HG03135 (cell line): ENCODE measurements at regions not wholly inside any gene's neighbourhood (a gene's known extent, or its start where the extent isn't known, plus 50 kb on each side); places are given as distances from the start of the nearest gene placed in this dataset.
A peak's percentile ranks its signal among the peaks of the same experiment; 100 is the strongest.
"Not testable (repeated sequence)": the region's sequence is repeated elsewhere in the genome, so short reads cannot be mapped to it uniquely, and the experiment has no call there.

Source experiments
- ATAC-seq: cut with Tn5 transposase; IDR thresholded peaks from one replicate; pipeline ENCODE4 v1.9.1; 2021; ENCODE audit warnings: mild to moderate bottlenecking, moderate library complexity; ENCODE audit not compliant: unreplicated experiment

- no peak for ATAC-seq
Measured at GRCh38 chr12:63508543-63508942, 159.8 kb downstream of the DPY19L2 start.

GRCh38 chr12:63499567-63499966 is 168.7 kb downstream of the DPY19L2 start:
- ATAC-seq = no peak

GRCh38 chr12:63498239-63498638 is 170.1 kb downstream of the DPY19L2 start:
- no peak for ATAC-seq

GRCh38 chr12:63496654-63497053 is 171.6 kb downstream of the DPY19L2 start:
- ATAC-seq = no peak

- ATAC-seq = no peak
Measured at GRCh38 chr12:63495974-63496373, 172.3 kb downstream of the DPY19L2 start.

GRCh38 chr12:63493357-63493756 is 174.9 kb downstream of the DPY19L2 start:
- ATAC-seq = not testable (repeated sequence)

- no peak for ATAC-seq
Measured at GRCh38 chr12:63480186-63480585, 188.1 kb downstream of the DPY19L2 start.

GRCh38 chr12:63470161-63470560 is 198.1 kb downstream of the DPY19L2 start:
- ATAC-seq = no peak

GRCh38 chr12:63467951-63468350 is 200.3 kb downstream of the DPY19L2 start:
- ATAC-seq = no peak

- no peak for ATAC-seq
Measured at GRCh38 chr12:63457857-63458256, 210.4 kb downstream of the DPY19L2 start.

GRCh38 chr12:63457428-63457827 is 210.9 kb downstream of the DPY19L2 start:
- no peak for ATAC-seq

- ATAC-seq = no peak
Measured at GRCh38 chr12:63450816-63451215, 217.5 kb downstream of the DPY19L2 start.

GRCh38 chr12:63450334-63450733 is 218.0 kb downstream of the DPY19L2 start:
- no peak for ATAC-seq

- ATAC-seq = no peak
Measured at GRCh38 chr12:63445224-63445880, 222.9 kb downstream of the DPY19L2 start.

GRCh38 chr12:63440048-63440447 is 228.2 kb downstream of the DPY19L2 start:
- no peak for ATAC-seq

- not testable (repeated sequence) for ATAC-seq
Measured at GRCh38 chr12:63434384-63434783, 233.9 kb downstream of the DPY19L2 start.

GRCh38 chr12:63427969-63428368 is 240.3 kb downstream of the DPY19L2 start:
- not testable (repeated sequence) for ATAC-seq

GRCh38 chr12:63427029-63427428 is 241.3 kb downstream of the DPY19L2 start:
- not testable (repeated sequence) for ATAC-seq

GRCh38 chr12:63424671-63425070 is 243.6 kb downstream of the DPY19L2 start:
- ATAC-seq = no peak

- no peak for ATAC-seq
Measured at GRCh38 chr12:63423839-63424238, 244.5 kb downstream of the DPY19L2 start.

GRCh38 chr12:63420206-63420644 is 248.1 kb downstream of the DPY19L2 start:
- peak; percentile 90 for ATAC-seq

- ATAC-seq = no peak
Measured at GRCh38 chr12:63419154-63419553, 249.1 kb downstream of the DPY19L2 start.

- ATAC-seq = no peak
Measured at GRCh38 chr12:63416788-63417187, 251.5 kb downstream of the DPY19L2 start.
